Endodermal cell (in vitro differentiated cells): ENCODE measurements at regions not wholly inside any gene's neighbourhood (a gene's known extent, or its start where the extent isn't known, plus 50 kb on each side); places are given as distances from the start of the nearest gene placed in this dataset.

Source experiments
- DNase-seq: peaks from one replicate; pipeline ENCODE4 v3.0.0-alpha.2; 2017
- H3K27ac ChIP-seq: 2 replicates; pipeline ENCODE4 v1.5.1; 2013; ENCODE audit warnings: mild to moderate bottlenecking, low read depth, low read length, moderate library complexity
- H3K27me3 ChIP-seq: 2 replicates; pipeline ENCODE4 v1.6.1; 2013; ENCODE audit warnings: mild to moderate bottlenecking, low read length, moderate library complexity; ENCODE audit not compliant: insufficient read depth, control insufficient read depth, poor library complexity, severe bottlenecking
- H3K36me3 ChIP-seq: 2 replicates; pipeline ENCODE4 v1.7.0; 2013; ENCODE audit warnings: mild to moderate bottlenecking, low read length, moderate library complexity; ENCODE audit not compliant: control insufficient read depth, insufficient read depth
- H3K4me1 ChIP-seq: one replicate; pipeline ENCODE4 v1.7.0; 2013; ENCODE audit warnings: low read length; ENCODE audit not compliant: control insufficient read depth, insufficient read depth
- H3K4me3 ChIP-seq: 2 replicates; pipeline ENCODE4 v1.5.1; 2013; ENCODE audit warnings: mild to moderate bottlenecking, low read length, moderate library complexity
- H3K9ac ChIP-seq: 2 replicates; pipeline ENCODE4 v1.6.1; 2013; ENCODE audit warnings: mild to moderate bottlenecking, low read length, moderate library complexity; ENCODE audit not compliant: poor library complexity, severe bottlenecking; ENCODE audit errors: extremely low read depth
- H3K9me3 ChIP-seq: 2 replicates; pipeline ENCODE4 v1.6.1; 2013; ENCODE audit warnings: mild to moderate bottlenecking, low read length, moderate library complexity; ENCODE audit not compliant: control insufficient read depth
- H3K27ac Mint-ChIP-seq: 2 replicates; pipeline ENCODE4 v1.8.0; 2020; ENCODE audit warnings: mixed read lengths
- H3K27me3 Mint-ChIP-seq: 2 replicates; pipeline ENCODE4 v1.8.0; 2021; ENCODE audit warnings: mild to moderate bottlenecking, mixed read lengths; ENCODE audit not compliant: insufficient read depth
- H3K36me3 Mint-ChIP-seq: 2 replicates; pipeline ENCODE4 v1.8.0; 2020; ENCODE audit warnings: low read depth, mixed read lengths
- H3K4me1 Mint-ChIP-seq: 2 replicates; pipeline ENCODE4 v1.8.0; 2020; ENCODE audit warnings: mixed read lengths
- H3K4me3 Mint-ChIP-seq: 2 replicates; pipeline ENCODE4 v1.8.0; 2020; ENCODE audit warnings: mild to moderate bottlenecking, moderate library complexity, mixed read lengths
- H3K9me3 Mint-ChIP-seq: 2 replicates; pipeline ENCODE4 v1.8.0; 2020; ENCODE audit warnings: mild to moderate bottlenecking, mixed read lengths
- WGBS, 2 experiments: methylation state at CpG; one replicate each; pipeline versions ENCODE4 v1.1.5 to v1.1.7; 2013; ENCODE audit warnings: missing lambda C conversion rate in 2 of 2, mixed read lengths in 1 of 2; ENCODE audit not compliant: insufficient coverage in 1 of 2, insufficient read length in 1 of 2; 5-methylcytosine and 5-hydroxymethylcytosine counted together
- TF ChIP-seq, protein P1 (sequence below): fragments of 200-600 bp; sonication (generic); conservative IDR thresholded peaks from 2 replicates; pipeline ENCODE4 v1.5.0; 2021; ENCODE audit warnings: antibody characterized with exemption, mild to moderate bottlenecking

DNA sequence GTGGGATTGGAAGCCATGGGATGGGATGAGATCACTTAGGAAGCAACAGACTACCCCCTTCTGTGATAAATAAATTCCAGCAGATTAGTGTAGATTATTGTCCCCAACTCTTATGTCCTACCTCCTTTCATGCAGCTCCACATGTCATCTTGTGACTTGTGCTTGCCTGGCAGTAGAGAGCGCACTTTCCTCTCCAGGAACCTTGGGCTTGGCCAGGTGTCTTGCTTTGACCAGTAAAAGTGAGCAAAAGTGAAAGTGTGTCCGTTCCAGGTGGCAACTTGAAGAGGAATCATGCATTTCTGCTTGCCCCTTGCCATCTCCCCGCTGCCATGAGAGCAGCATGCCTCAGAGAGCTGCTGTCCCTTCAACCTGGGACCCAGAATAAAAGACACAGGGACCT lies 122.9 kb upstream of the ERG start:
- Histone ChIP-seq H3K4me3 (no peak overlapping the region), H3K9me3 (no peaks in the 10 kb centered on the region), H3K27me3 (no peaks in the 10 kb centered on the region), H3K9ac (no peak overlapping the region), H3K27ac (no peak overlapping the region), H3K4me1 (no peaks in the 10 kb centered on the region), H3K36me3 (no peaks in the 10 kb centered on the region)
- 88 to 93% methylated on average over 2 to 3 of the region's 3 CpGs for WGBS, 2 experiments
- Mint-ChIP-seq H3K4me3 (no peak overlapping the region), H3K27me3 (no peaks in the 10 kb centered on the region), H3K9me3 (no peaks in the 10 kb centered on the region), H3K4me1 (no peaks in the 10 kb centered on the region), H3K27ac (no peak overlapping the region), H3K36me3 (no peaks in the 10 kb centered on the region)
- TF ChIP-seq, protein P1, sequence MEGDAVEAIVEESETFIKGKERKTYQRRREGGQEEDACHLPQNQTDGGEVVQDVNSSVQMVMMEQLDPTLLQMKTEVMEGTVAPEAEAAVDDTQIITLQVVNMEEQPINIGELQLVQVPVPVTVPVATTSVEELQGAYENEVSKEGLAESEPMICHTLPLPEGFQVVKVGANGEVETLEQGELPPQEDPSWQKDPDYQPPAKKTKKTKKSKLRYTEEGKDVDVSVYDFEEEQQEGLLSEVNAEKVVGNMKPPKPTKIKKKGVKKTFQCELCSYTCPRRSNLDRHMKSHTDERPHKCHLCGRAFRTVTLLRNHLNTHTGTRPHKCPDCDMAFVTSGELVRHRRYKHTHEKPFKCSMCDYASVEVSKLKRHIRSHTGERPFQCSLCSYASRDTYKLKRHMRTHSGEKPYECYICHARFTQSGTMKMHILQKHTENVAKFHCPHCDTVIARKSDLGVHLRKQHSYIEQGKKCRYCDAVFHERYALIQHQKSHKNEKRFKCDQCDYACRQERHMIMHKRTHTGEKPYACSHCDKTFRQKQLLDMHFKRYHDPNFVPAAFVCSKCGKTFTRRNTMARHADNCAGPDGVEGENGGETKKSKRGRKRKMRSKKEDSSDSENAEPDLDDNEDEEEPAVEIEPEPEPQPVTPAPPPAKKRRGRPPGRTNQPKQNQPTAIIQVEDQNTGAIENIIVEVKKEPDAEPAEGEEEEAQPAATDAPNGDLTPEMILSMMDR: peak; percentile 30
- no peak for DNase-seq

GRCh38 chr21:38622081-38622826 lies 124.0 kb upstream of the ERG start:
- Histone ChIP-seq H3K9ac (no peak overlapping the region), H3K4me3 (no peak overlapping the region), H3K27ac (no peak overlapping the region), H3K4me1 (no peaks in the 10 kb centered on the region), H3K36me3 (no peaks in the 10 kb centered on the region), H3K27me3 (no peaks in the 10 kb centered on the region), H3K9me3 (no peaks in the 10 kb centered on the region)
- no peak for DNase-seq
- TF ChIP-seq, protein P1: no peak
- no peaks in the 10 kb centered on the region for H3K4me1 Mint-ChIP-seq
- H3K27me3 Mint-ChIP-seq: no peaks in the 10 kb centered on the region
- WGBS, 2 experiments: 90% methylated on average over 4 to 12 of the region's 12 CpGs
- H3K36me3 Mint-ChIP-seq: no peaks in the 10 kb centered on the region
- no peak overlapping the region for H3K4me3 Mint-ChIP-seq
- H3K27ac Mint-ChIP-seq: no peak overlapping the region
- no peaks in the 10 kb centered on the region for H3K9me3 Mint-ChIP-seq

GRCh38 chr21:38622827-38623209 lies 124.5 kb upstream of the ERG start:
- DNase-seq: no peak
- no peak overlapping the region for H3K27ac ChIP-seq
- H3K27ac Mint-ChIP-seq: no peak overlapping the region
- H3K4me1 Mint-ChIP-seq: no peaks in the 10 kb centered on the region
- no peak overlapping the region for H3K4me3 Mint-ChIP-seq
- no peaks in the 10 kb centered on the region for H3K9me3 ChIP-seq
- H3K36me3 ChIP-seq: no peaks in the 10 kb centered on the region
- H3K9ac ChIP-seq: no peak overlapping the region
- H3K9me3 Mint-ChIP-seq: no peaks in the 10 kb centered on the region
- no peaks in the 10 kb centered on the region for H3K4me1 ChIP-seq
- TF ChIP-seq, protein P1: no peak
- no peak overlapping the region for H3K4me3 ChIP-seq
- no peaks in the 10 kb centered on the region for H3K36me3 Mint-ChIP-seq
- no peaks in the 10 kb centered on the region for H3K27me3 Mint-ChIP-seq
- WGBS, 2 experiments: 45 to 57% methylated on average over 1 to 2 of the region's 2 CpGs
- H3K27me3 ChIP-seq: no peaks in the 10 kb centered on the region
